GM18505 (cell line): ENCODE measurements at regions not wholly inside any gene's neighbourhood (a gene's known extent, or its start where the extent isn't known, plus 50 kb on each side); places are given as distances from the start of the nearest gene placed in this dataset.
"Not testable (repeated sequence)": the region's sequence is repeated elsewhere in the genome, so short reads cannot be mapped to it uniquely, and the experiment has no call there.

Experiments
- ATAC-seq: cut with Tn5 transposase; IDR thresholded peaks from one replicate; pipeline ENCODE4 v1.9.1; 2021; ENCODE audit not compliant: unreplicated experiment
- POLR2A ChIP-seq: IDR thresholded peaks from 4 replicates; pipeline ENCODE4 v1.6.1; 2011; ENCODE audit warnings: borderline replicate concordance; ENCODE audit not compliant: insufficient read depth, insufficient read length; ENCODE audit errors: extremely low read depth

DNA sequence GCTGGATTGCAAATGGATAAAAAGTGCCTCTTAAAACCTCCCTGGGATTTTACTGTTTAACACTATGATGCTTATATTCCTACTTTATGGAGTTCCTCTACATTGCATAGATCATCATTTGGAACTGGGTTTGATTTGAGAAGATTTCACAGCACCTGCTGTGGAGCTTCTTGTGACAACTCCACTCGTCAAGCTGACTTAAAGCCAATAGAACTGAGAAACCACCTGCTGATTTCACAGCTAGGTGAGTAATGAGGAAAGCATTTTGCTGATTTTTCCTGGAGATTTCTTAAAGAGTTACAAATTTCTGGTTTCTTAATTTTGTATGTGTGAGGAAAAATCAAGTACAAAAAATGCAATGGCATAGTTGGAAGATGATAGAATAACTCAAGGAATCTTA is 739.1 kb upstream of the LRRTM1 start:
- TF ChIP-seq POLR2A, result no peak
- no peak for ATAC-seq

- no peak for ATAC-seq
- TF ChIP-seq POLR2A, result no peak
These were observed 702.6 kb upstream of the LRRTM1 start for GRCh38 chr2:81007104-81007503.

- no peak for ATAC-seq
- TF ChIP-seq POLR2A, result no peak
These were observed 698.4 kb upstream of the LRRTM1 start for GRCh38 chr2:81002906-81003305.

DNA sequence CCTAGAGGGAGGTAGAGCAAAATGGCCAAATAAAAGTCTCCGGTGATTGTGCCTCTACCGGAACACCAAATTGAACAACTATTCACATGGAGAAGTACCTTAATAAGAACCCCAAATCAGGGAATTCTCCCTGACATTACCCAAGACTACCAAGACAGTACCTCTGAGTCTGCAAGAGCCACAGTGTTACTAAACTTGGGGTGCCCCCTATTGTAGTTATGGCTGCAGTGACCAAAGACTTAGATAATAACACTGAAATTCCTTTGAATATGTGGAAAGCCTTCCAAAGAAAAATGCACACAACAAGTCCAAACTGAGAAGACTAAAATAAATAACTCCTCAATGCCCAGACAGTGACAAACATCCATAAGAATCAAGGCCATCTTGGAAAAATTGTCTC is 682.9 kb upstream of the LRRTM1 start:
- no peak for TF ChIP-seq POLR2A
- no peak for ATAC-seq

- no peak for TF ChIP-seq POLR2A
- ATAC-seq, result no peak
These were observed 665.3 kb upstream of the LRRTM1 start for GRCh38 chr2:80969900-80970299.

DNA sequence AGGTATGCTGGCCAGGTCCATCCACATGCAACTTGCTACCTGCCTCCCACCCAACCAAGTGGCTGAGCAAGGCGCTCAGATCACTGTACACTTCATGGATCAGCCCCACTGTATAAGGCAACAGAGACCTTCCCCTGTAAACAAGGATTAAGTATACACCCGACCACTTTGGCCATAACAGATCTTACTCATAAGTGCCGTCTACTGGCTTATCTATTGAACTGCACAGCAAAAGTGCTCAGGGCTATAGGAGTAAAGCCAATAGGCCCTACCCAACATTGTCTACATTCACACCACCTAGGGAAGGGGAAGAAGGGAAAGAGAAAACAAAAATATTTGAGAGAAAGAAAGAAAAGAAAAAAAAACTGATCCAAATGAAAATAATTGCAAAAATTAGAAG is 663.9 kb upstream of the LRRTM1 start:
- no peak for TF ChIP-seq POLR2A
- ATAC-seq, result no peak

GRCh38 chr2:80947601-80948130 is 643.1 kb upstream of the LRRTM1 start:
- TF ChIP-seq POLR2A, result no peak
- no peak for ATAC-seq

GRCh38 chr2:80943487-80943886 is 638.9 kb upstream of the LRRTM1 start:
- TF ChIP-seq POLR2A, result no peak
- ATAC-seq, result no peak

DNA sequence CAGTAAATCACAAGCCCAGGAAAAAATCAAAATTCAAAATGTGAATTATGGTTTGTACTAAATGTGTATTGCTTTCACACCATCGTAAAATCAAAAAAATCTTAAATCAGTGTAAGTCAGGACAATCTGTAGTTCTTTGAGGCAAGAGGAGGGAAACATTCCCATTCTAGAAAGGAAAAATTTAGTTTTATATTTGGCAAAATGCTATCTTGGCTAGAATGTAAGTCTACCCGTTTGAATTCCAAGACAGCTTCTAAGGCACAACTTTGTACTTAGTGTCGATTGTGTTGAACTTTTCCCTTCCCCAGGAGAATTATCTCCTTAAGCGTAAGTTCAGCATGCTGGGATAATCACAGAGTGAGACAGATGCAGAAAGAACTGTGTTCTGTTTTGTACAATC is 638.2 kb upstream of the LRRTM1 start:
- ATAC-seq, result no peak
- no peak for TF ChIP-seq POLR2A

GRCh38 chr2:80938463-80938862 is 633.9 kb upstream of the LRRTM1 start:
- no peak for TF ChIP-seq POLR2A

DNA sequence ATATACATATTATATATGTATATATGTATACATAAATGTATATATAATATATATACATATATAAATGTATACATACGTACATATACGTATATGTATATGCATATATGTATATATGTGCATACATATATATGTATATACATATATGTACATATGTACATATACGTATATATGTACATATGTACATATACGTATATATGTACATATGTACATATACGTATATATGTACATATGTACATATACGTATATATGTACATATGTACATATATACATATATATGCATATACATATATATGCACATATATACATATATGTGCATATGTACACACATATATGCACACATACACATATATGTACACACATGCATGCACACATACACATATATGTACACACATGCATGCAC is 627.3 kb upstream of the LRRTM1 start:
- not testable (repeated sequence) for ATAC-seq

More at GRCh38 chr2:80938463-80938862, 633.9 kb upstream of the LRRTM1 start:
- no peak for ATAC-seq

- no peak for ATAC-seq
- TF ChIP-seq POLR2A, result no peak
These were observed 626.2 kb upstream of the LRRTM1 start for GRCh38 chr2:80930777-80931176.

- TF ChIP-seq POLR2A, result no peak
- ATAC-seq, result no peak
These were observed 621.6 kb upstream of the LRRTM1 start for GRCh38 chr2:80926168-80926567.

GRCh38 chr2:80896576-80896975 is 592.0 kb upstream of the LRRTM1 start:
- no peak for ATAC-seq
- no peak for TF ChIP-seq POLR2A

DNA sequence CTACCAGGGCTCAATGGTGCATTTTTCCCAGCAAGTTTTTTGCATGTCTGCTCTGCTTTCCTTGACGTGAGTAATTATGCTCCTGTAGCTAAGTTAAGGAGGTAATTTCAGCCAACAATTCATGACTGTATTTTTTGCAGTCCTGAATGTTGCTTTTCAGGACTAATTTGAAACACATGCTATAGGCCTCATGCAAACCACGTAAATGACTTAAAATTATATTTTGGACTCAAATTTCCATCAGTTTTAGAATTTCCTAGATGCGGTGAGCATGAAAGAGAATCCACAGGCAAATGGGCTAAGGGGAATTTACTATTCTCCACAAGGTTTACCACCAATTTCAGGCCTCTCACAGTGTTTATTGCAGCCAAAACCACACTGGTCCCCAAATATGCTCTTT is 589.9 kb upstream of the LRRTM1 start:
- no peak for TF ChIP-seq POLR2A

GRCh38 chr2:80893711-80894110 is 589.2 kb upstream of the LRRTM1 start:
- ATAC-seq, result no peak
- TF ChIP-seq POLR2A, result no peak

More for the DNA sequence above, 589.9 kb upstream of the LRRTM1 start:
- no peak for ATAC-seq

- no peak for TF ChIP-seq POLR2A
- ATAC-seq, result no peak
These were observed 584.5 kb upstream of the LRRTM1 start for GRCh38 chr2:80889009-80889408.
